ENCODE measurements at regions not wholly inside any gene's neighbourhood (a gene's known extent, or its start where the extent isn't known, plus 50 kb on each side); places are given as distances from the start of the nearest gene placed in this dataset.

DNA sequence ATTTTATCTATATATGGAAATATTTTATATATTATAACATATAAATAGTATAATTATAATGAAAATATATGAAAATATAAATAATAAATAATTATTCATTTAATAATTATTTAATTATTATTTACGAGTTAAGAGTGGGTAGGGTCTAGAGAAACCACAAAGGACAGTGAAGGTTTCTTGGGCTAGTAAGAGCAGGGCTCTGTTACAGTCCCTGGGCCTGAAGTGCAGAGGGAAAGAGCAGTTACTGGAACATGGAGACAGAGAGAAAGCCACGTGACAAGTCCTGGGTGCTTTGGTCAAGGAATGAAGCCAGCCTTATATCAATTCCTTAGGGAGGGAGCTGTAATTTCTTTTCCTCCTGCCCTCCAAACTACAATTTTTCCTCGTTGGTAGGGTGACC is 117.2 kb upstream of the OLIG2 start:
- TF ChIP-seq CTCF (conservative IDR thresholded peaks at IDR 0.05), result no peak
- peak overlapping the region; percentile 64 for H3K27ac ChIP-seq

- H3K27ac ChIP-seq, result peak overlapping the region; percentile 64
- no peak for TF ChIP-seq CTCF (conservative IDR thresholded peaks at IDR 0.05)
Measured at GRCh38 chr21:32909393-32909792, 116.3 kb upstream of the OLIG2 start.

GRCh38 chr21:32914424-32915039 is 111.2 kb upstream of the OLIG2 start:
- no peak for TF ChIP-seq CTCF (conservative IDR thresholded peaks at IDR 0.05)
- H3K27ac ChIP-seq, result no peak overlapping the region

DNA sequence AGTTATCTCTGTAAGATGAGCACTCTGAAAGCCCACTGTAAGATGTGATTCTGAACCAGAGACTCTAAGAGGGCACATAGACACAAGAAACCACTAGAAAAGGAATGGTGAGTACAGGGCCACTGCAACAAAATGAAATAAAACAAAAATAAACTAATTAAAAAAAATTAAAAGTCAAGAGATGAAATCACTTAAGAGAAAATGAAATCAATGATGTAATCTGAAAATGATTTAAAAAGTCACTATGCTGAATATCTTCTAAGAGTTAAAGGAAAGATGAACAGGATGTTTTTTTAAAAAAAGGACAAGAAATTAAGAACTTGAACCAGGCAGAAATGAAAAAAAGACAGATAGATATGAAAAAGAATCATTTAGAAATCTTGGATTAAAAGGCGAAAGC is 110.6 kb upstream of the OLIG2 start:
- no peak for TF ChIP-seq CTCF (conservative IDR thresholded peaks at IDR 0.05)
- H3K27ac ChIP-seq, result no peak overlapping the region

- TF ChIP-seq CTCF (conservative IDR thresholded peaks at IDR 0.05), result no peak
- no peak overlapping the region for H3K27ac ChIP-seq
Measured at GRCh38 chr21:32916088-32916487, 109.6 kb upstream of the OLIG2 start.

GRCh38 chr21:32916522-32917099 is 109.1 kb upstream of the OLIG2 start:
- H3K27ac ChIP-seq, result peak overlapping the region; percentile 55
- peak; percentile 51 for TF ChIP-seq CTCF (conservative IDR thresholded peaks at IDR 0.05)

- no peak for TF ChIP-seq CTCF (conservative IDR thresholded peaks at IDR 0.05)
Measured at GRCh38 chr21:32917362-32918135, 108.2 kb upstream of the OLIG2 start.

More at GRCh38 chr21:32917362-32918135, 108.2 kb upstream of the OLIG2 start:
- peak overlapping the region; percentile 55 for H3K27ac ChIP-seq
